BE2C (cell line): ENCODE measurements at regions not wholly inside any gene's neighbourhood (a gene's known extent, or its start where the extent isn't known, plus 50 kb on each side); places are given as distances from the start of the nearest gene placed in this dataset.

Experiments
- DNase-seq: peaks from one replicate; pipeline ENCODE4 v3.0.0-alpha.2; 2020
- H3K27me3 ChIP-seq: fragments of 250-450 bp; sonication (Bioruptor Pico); 2 replicates; pipeline ENCODE4 v1.5.1; 2020; ENCODE audit warnings: mild to moderate bottlenecking
- H3K36me3 ChIP-seq: fragments of 250-450 bp; sonication (Bioruptor Pico); 2 replicates; pipeline ENCODE4 v1.5.1; 2020; ENCODE audit warnings: mild to moderate bottlenecking
- H3K4me1 ChIP-seq: fragments of 250-450 bp; sonication (Bioruptor Pico); 2 replicates; pipeline ENCODE4 v1.5.1; 2020
- H3K4me3 ChIP-seq: 2 replicates; pipeline ENCODE4 v1.5.1; 2011; ENCODE audit warnings: low read depth, low read length
- H3K9me3 ChIP-seq: fragments of 250-450 bp; sonication (Bioruptor Pico); 2 replicates; pipeline ENCODE4 v1.5.1; 2020
- CTCF ChIP-seq: IDR thresholded peaks from 2 replicates; pipeline ENCODE4 v1.5.1; 2012; ENCODE audit warnings: mild to moderate bottlenecking, low read depth, low read length

GRCh38 chr19:28284389-28284788, 928.6 kb downstream of the UQCRFS1 start:
- Histone ChIP-seq H3K36me3 (no peaks in the 10 kb centered on the region), H3K9me3 (no peaks in the 10 kb centered on the region), H3K27me3 (no peaks in the 10 kb centered on the region), H3K4me1 (no peaks in the 10 kb centered on the region), H3K4me3 (no peak overlapping the region)
- no peak for TF ChIP-seq CTCF
- no peak for DNase-seq

GRCh38 chr19:28283592-28283991, 929.4 kb downstream of the UQCRFS1 start:
- Histone ChIP-seq H3K9me3 (no peaks in the 10 kb centered on the region), H3K27me3 (no peaks in the 10 kb centered on the region), H3K36me3 (no peaks in the 10 kb centered on the region), H3K4me3 (no peak overlapping the region), H3K4me1 (no peaks in the 10 kb centered on the region)
- DNase-seq: no peak
- TF ChIP-seq CTCF: no peak

GRCh38 chr19:28281676-28282075, 931.3 kb downstream of the UQCRFS1 start:
- Histone ChIP-seq H3K36me3 (no peaks in the 10 kb centered on the region), H3K4me3 (no peak overlapping the region), H3K27me3 (no peaks in the 10 kb centered on the region), H3K4me1 (no peaks in the 10 kb centered on the region), H3K9me3 (no peaks in the 10 kb centered on the region)
- no peak for DNase-seq
- TF ChIP-seq CTCF: no peak

- DNase-seq: no peak
- no peak for TF ChIP-seq CTCF
- no peak overlapping the region for H3K4me3 ChIP-seq
- no peaks in the 10 kb centered on the region for H3K9me3 ChIP-seq
- no peaks in the 10 kb centered on the region for H3K27me3 ChIP-seq
- no peaks in the 10 kb centered on the region for H3K36me3 ChIP-seq
- H3K4me1 ChIP-seq: no peaks in the 10 kb centered on the region
These were observed 948.4 kb downstream of the UQCRFS1 start for GRCh38 chr19:28264556-28264955.

GRCh38 chr19:28258829-28259228, 954.1 kb downstream of the UQCRFS1 start:
- no peak for DNase-seq
- no peak overlapping the region for H3K4me3 ChIP-seq
- H3K4me1 ChIP-seq: no peaks in the 10 kb centered on the region
- H3K27me3 ChIP-seq: no peaks in the 10 kb centered on the region
- no peaks in the 10 kb centered on the region for H3K9me3 ChIP-seq
- no peak for TF ChIP-seq CTCF
- H3K36me3 ChIP-seq: no peaks in the 10 kb centered on the region

- DNase-seq: no peak
- TF ChIP-seq CTCF: no peak
- Histone ChIP-seq H3K27me3 (no peaks in the 10 kb centered on the region), H3K4me1 (no peaks in the 10 kb centered on the region), H3K4me3 (no peak overlapping the region), H3K9me3 (no peaks in the 10 kb centered on the region), H3K36me3 (no peaks in the 10 kb centered on the region)
These were observed 955.6 kb downstream of the UQCRFS1 start for GRCh38 chr19:28257396-28257795.
